GM13977 (cell line): ENCODE measurements at regions not wholly inside any gene's neighbourhood (a gene's known extent, or its start where the extent isn't known, plus 50 kb on each side); places are given as distances from the start of the nearest gene placed in this dataset.
A peak's percentile ranks its signal among the peaks of the same experiment; 100 is the strongest.
"Not testable (repeated sequence)": the region's sequence is repeated elsewhere in the genome, so short reads cannot be mapped to it uniquely, and the experiment has no call there.

ENCODE experiments used
- DNase-seq: peaks from one replicate; pipeline ENCODE4 v3.0.0; 2012; ENCODE audit warnings: low spot score
- in situ Hi-C: fragments of 300-500 bp; cut with MboI; formaldehyde crosslinking; loops from one replicate; pipeline ENCODE4 v1.12.0; 2022; ENCODE audit warnings: low sequenced_read_pairs, low pct_unique_long_range_greater_than_20kb, mixed read lengths, inconsistent platforms; ENCODE audit not compliant: unreplicated experiment
- TF ChIP-seq, protein P1 (sequence below): IDR thresholded peaks from 2 replicates; pipeline ENCODE4 v1.5.1; 2012; ENCODE audit warnings: mild to moderate bottlenecking, control low read depth; ENCODE audit not compliant: insufficient read depth; ENCODE audit errors: extremely low read depth, missing control alignments

DNA sequence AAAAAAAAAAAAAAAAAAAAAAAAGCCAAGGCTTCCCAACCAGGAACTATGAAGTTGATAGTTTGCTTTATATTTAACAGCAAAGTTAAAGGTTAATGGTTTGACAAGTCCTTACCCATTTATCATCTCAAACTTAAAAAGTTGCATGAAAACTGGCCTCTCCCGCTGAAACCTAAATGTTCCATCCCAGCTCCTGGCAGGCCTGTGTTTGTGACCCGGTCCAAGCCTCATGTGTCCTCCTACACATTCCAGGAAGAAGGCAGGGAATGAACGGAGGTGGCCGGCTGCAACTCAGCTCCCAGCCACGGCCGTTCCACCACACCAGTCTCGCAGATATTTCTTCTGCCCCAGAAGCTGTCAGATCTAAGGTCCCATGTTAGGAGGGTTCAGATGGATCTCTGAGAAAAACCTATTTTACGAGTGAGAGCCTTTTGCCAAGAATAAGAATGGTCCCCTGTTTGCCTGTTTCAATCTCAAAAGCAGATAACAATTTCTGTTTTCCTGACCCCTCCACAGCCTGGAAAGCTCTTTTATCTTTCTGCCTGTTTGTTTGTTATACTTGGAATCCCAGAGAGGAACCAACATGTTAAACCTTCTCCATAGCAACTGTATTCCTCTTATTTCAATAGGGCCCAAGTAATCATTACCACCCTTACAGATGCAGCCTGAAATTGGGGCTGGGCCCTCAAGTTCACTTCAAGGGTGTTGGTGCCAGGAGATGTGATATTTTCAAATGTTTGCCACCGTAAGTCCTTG lies 56.5 kb downstream of the KCTD12 start:
- in situ Hi-C loops: no loop called here
- TF ChIP-seq, protein P1, sequence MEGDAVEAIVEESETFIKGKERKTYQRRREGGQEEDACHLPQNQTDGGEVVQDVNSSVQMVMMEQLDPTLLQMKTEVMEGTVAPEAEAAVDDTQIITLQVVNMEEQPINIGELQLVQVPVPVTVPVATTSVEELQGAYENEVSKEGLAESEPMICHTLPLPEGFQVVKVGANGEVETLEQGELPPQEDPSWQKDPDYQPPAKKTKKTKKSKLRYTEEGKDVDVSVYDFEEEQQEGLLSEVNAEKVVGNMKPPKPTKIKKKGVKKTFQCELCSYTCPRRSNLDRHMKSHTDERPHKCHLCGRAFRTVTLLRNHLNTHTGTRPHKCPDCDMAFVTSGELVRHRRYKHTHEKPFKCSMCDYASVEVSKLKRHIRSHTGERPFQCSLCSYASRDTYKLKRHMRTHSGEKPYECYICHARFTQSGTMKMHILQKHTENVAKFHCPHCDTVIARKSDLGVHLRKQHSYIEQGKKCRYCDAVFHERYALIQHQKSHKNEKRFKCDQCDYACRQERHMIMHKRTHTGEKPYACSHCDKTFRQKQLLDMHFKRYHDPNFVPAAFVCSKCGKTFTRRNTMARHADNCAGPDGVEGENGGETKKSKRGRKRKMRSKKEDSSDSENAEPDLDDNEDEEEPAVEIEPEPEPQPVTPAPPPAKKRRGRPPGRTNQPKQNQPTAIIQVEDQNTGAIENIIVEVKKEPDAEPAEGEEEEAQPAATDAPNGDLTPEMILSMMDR: no peak
- no peak for DNase-seq

GRCh38 chr13:76828316-76828741 lies 57.9 kb downstream of the KCTD12 start:
- TF ChIP-seq, protein P1: no peak
- in situ Hi-C loops: no loop called here
- peak; percentile 17 for DNase-seq

- in situ Hi-C loops: no loop called here
- TF ChIP-seq, protein P1: no peak
- no peak for DNase-seq
These were observed 59.7 kb downstream of the KCTD12 start for GRCh38 chr13:76826527-76826926.

GRCh38 chr13:76825430-76825829 lies 60.8 kb downstream of the KCTD12 start:
- no peak for DNase-seq
- in situ Hi-C loops: no loop called here
- TF ChIP-seq, protein P1: no peak

DNA sequence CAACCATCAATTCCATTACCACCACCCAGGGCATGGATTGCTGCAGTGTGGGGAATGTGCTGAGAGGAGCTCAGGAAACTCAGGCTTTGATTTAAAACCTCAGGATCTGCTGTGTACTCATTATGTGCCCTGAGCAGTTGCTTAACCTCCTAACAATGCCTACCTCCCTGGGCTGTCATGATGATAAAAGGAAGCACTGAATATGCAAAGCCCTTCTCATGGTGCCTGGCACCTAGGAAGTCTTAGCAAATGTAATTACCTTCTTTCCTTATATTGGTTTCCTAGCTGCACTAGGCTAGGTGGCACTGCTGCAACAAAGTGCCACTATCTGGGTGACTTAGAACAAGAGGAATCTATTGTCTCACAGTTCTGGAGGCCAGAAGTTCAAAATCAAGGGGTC lies 62.2 kb downstream of the KCTD12 start:
- in situ Hi-C loops: no loop called here
- DNase-seq: no peak
- TF ChIP-seq, protein P1: no peak

- DNase-seq: peak; percentile 22
- in situ Hi-C loops: no loop called here
These were observed 63.4 kb downstream of the KCTD12 start for GRCh38 chr13:76822698-76823267.

DNA sequence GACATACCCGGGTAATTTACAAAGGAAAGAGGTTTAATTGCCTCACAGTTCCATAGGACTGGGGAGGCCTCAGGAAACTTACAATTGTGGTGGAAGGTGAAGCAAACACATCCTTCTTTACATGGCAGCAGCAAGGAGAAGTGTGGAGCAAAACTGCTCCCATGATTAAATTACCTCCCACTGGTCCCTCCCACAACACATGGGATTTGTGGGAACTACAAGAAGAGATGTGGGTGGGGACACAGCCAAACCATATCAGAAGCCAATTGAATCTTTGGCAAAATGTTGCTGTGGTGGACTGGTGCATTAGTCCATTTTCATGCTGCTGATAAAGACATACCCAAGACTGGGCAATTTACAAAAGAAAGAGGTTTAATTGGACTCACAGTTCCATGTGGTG lies 65.0 kb downstream of the KCTD12 start:
- in situ Hi-C loops: not testable (repeated sequence)

More at GRCh38 chr13:76822698-76823267, 63.4 kb downstream of the KCTD12 start:
- TF ChIP-seq, protein P1: peak; percentile 41

More for the DNA sequence above, 65.0 kb downstream of the KCTD12 start:
- not testable (repeated sequence) for DNase-seq
